ENCODE measurements at regions not wholly inside any gene's neighbourhood (a gene's known extent, or its start where the extent isn't known, plus 50 kb on each side); places are given as distances from the start of the nearest gene placed in this dataset.

- Mint-ChIP-seq H3K36me3 (no peaks in the 10 kb centered on the region), H3K4me3 (no peak overlapping the region), H3K4me1 (no peaks in the 10 kb centered on the region), H3K27ac (no peak overlapping the region), H3K27me3 (no peaks in the 10 kb centered on the region), H3K9me3 (peaks cover 0 to 3% of the 10 kb centered on the region in 2 donors)
- ATAC-seq (replicated peaks) (no peak), DNase-seq (no peak)
Measured at GRCh38 chr11:91798240-91798639, 426.4 kb upstream of the FAT3 start.

- H3K27ac Mint-ChIP-seq = no peak overlapping the region
- no peak for DNase-seq
- no peaks in the 10 kb centered on the region for H3K4me1 Mint-ChIP-seq
- no peak overlapping the region for H3K4me3 Mint-ChIP-seq
- ATAC-seq (replicated peaks) = no peak
- no peaks in the 10 kb centered on the region for H3K27me3 Mint-ChIP-seq
- H3K36me3 Mint-ChIP-seq = no peaks in the 10 kb centered on the region
- peaks cover 0 to 3% of the 10 kb centered on the region in 2 donors for H3K9me3 Mint-ChIP-seq
Measured at GRCh38 chr11:91796999-91797398, 427.6 kb upstream of the FAT3 start.

GRCh38 chr11:91795139-91795887 lies 429.3 kb upstream of the FAT3 start:
- H3K27me3 Mint-ChIP-seq = no peaks in the 10 kb centered on the region
- no peaks in the 10 kb centered on the region for H3K36me3 Mint-ChIP-seq
- H3K27ac Mint-ChIP-seq = no peak overlapping the region
- H3K4me1 Mint-ChIP-seq = no peaks in the 10 kb centered on the region
- ATAC-seq (replicated peaks) (no peak), DNase-seq (no peak)
- no peak overlapping the region for H3K4me3 Mint-ChIP-seq
- H3K9me3 Mint-ChIP-seq = peaks cover 0 to 3% of the 10 kb centered on the region in 2 donors

- ATAC-seq (replicated peaks) (no peak), DNase-seq (no peak)
- no peak overlapping the region for H3K4me3 Mint-ChIP-seq
- H3K9me3 Mint-ChIP-seq = no peaks in the 10 kb centered on the region
- H3K4me1 Mint-ChIP-seq = no peaks in the 10 kb centered on the region
- H3K36me3 Mint-ChIP-seq = no peaks in the 10 kb centered on the region
- no peaks in the 10 kb centered on the region for H3K27me3 Mint-ChIP-seq
- H3K27ac Mint-ChIP-seq = no peak overlapping the region
Measured at GRCh38 chr11:91794146-91794545, 430.5 kb upstream of the FAT3 start.

GRCh38 chr11:91792779-91793262 lies 431.8 kb upstream of the FAT3 start:
- H3K36me3 Mint-ChIP-seq = no peaks in the 10 kb centered on the region
- no peak for ATAC-seq (replicated peaks)
- H3K4me1 Mint-ChIP-seq = no peaks in the 10 kb centered on the region
- DNase-seq = no peak
- no peaks in the 10 kb centered on the region for H3K9me3 Mint-ChIP-seq
- no peak overlapping the region for H3K27ac Mint-ChIP-seq
- no peak overlapping the region for H3K4me3 Mint-ChIP-seq
- no peaks in the 10 kb centered on the region for H3K27me3 Mint-ChIP-seq

GRCh38 chr11:91791171-91791468 lies 433.5 kb upstream of the FAT3 start:
- Mint-ChIP-seq H3K9me3 (no peaks in the 10 kb centered on the region), H3K4me1 (no peaks in the 10 kb centered on the region), H3K27me3 (no peaks in the 10 kb centered on the region), H3K4me3 (no peak overlapping the region), H3K27ac (no peak overlapping the region), H3K36me3 (no peaks in the 10 kb centered on the region)
- ATAC-seq (replicated peaks) (no peak), DNase-seq (no peak)

GRCh38 chr11:91790346-91791170 lies 434.1 kb upstream of the FAT3 start:
- ATAC-seq (replicated peaks) = no peak
- H3K4me3 Mint-ChIP-seq = no peak overlapping the region
- H3K27me3 Mint-ChIP-seq = no peaks in the 10 kb centered on the region
- H3K9me3 Mint-ChIP-seq = no peaks in the 10 kb centered on the region
- no peaks in the 10 kb centered on the region for H3K36me3 Mint-ChIP-seq
- DNase-seq = no peak
- no peaks in the 10 kb centered on the region for H3K4me1 Mint-ChIP-seq
- no peak overlapping the region for H3K27ac Mint-ChIP-seq

- Mint-ChIP-seq H3K27ac (no peak overlapping the region), H3K27me3 (no peaks in the 10 kb centered on the region), H3K9me3 (peaks cover 2 to 4% of the 10 kb centered on the region in 2 donors), H3K4me1 (no peaks in the 10 kb centered on the region), H3K36me3 (no peaks in the 10 kb centered on the region), H3K4me3 (no peak overlapping the region)
- DNase-seq (no peak), ATAC-seq (replicated peaks) (no peak)
Measured at GRCh38 chr11:91788764-91789163, 435.9 kb upstream of the FAT3 start.

GRCh38 chr11:91786097-91786496 lies 438.5 kb upstream of the FAT3 start:
- H3K27me3 Mint-ChIP-seq = no peaks in the 10 kb centered on the region
- H3K27ac Mint-ChIP-seq = no peak overlapping the region
- H3K9me3 Mint-ChIP-seq = peaks cover 8 to 9% of the 10 kb centered on the region in 2 donors
- H3K36me3 Mint-ChIP-seq = no peaks in the 10 kb centered on the region
- no peaks in the 10 kb centered on the region for H3K4me1 Mint-ChIP-seq
- ATAC-seq (replicated peaks) (no peak), DNase-seq (no peak)
- no peak overlapping the region for H3K4me3 Mint-ChIP-seq

- Mint-ChIP-seq H3K36me3 (no peaks in the 10 kb centered on the region), H3K9me3 (peaks cover 8 to 9% of the 10 kb centered on the region in 2 donors), H3K4me3 (no peak overlapping the region), H3K27ac (no peak overlapping the region), H3K27me3 (no peaks in the 10 kb centered on the region), H3K4me1 (no peaks in the 10 kb centered on the region)
- ATAC-seq (replicated peaks) = no peak
- DNase-seq = no peak
Measured at GRCh38 chr11:91783173-91783572, 441.4 kb upstream of the FAT3 start.

- Mint-ChIP-seq H3K36me3 (no peaks in the 10 kb centered on the region), H3K27me3 (no peaks in the 10 kb centered on the region), H3K4me1 (no peaks in the 10 kb centered on the region)
Measured at GRCh38 chr11:91778758-91779157, 445.9 kb upstream of the FAT3 start.

GRCh38 chr11:91776655-91777054 lies 448.0 kb upstream of the FAT3 start:
- DNase-seq (no peak), ATAC-seq (replicated peaks) (no peak)
- Mint-ChIP-seq H3K4me3 (no peak overlapping the region), H3K27me3 (no peaks in the 10 kb centered on the region), H3K9me3 (peaks cover 0 to 1% of the 10 kb centered on the region in 2 donors), H3K27ac (no peak overlapping the region), H3K4me1 (no peaks in the 10 kb centered on the region), H3K36me3 (no peaks in the 10 kb centered on the region)

More at GRCh38 chr11:91778758-91779157, 445.9 kb upstream of the FAT3 start:
- ATAC-seq (replicated peaks) = no peak
- DNase-seq = no peak
- Mint-ChIP-seq H3K27ac (no peak overlapping the region), H3K9me3 (peaks cover 5 to 8% of the 10 kb centered on the region in 2 donors), H3K4me3 (no peak overlapping the region)

- DNase-seq = no peak
- Mint-ChIP-seq H3K27me3 (no peaks in the 10 kb centered on the region), H3K36me3 (no peaks in the 10 kb centered on the region), H3K4me1 (no peaks in the 10 kb centered on the region), H3K27ac (no peak overlapping the region), H3K4me3 (no peak overlapping the region), H3K9me3 (peaks cover 0 to 1% of the 10 kb centered on the region in 2 donors)
- ATAC-seq (replicated peaks) = no peak
Measured at GRCh38 chr11:91773090-91773489, 451.5 kb upstream of the FAT3 start.

- no peak for DNase-seq
- Mint-ChIP-seq H3K27me3 (no peaks in the 10 kb centered on the region), H3K9me3 (no peaks in the 10 kb centered on the region), H3K27ac (no peak overlapping the region), H3K4me1 (no peaks in the 10 kb centered on the region), H3K4me3 (no peak overlapping the region), H3K36me3 (no peaks in the 10 kb centered on the region)
- no peak for ATAC-seq (replicated peaks)
Measured at GRCh38 chr11:91771961-91772360, 452.7 kb upstream of the FAT3 start.

- no peaks in the 10 kb centered on the region for H3K36me3 Mint-ChIP-seq
- no peak overlapping the region for H3K27ac Mint-ChIP-seq
- ATAC-seq (replicated peaks) (no peak), DNase-seq (no peak)
- no peak overlapping the region for H3K4me3 Mint-ChIP-seq
- no peaks in the 10 kb centered on the region for H3K4me1 Mint-ChIP-seq
- peaks cover 0 to 3% of the 10 kb centered on the region in 2 donors for H3K9me3 Mint-ChIP-seq
- no peaks in the 10 kb centered on the region for H3K27me3 Mint-ChIP-seq
Measured at GRCh38 chr11:91768783-91769182, 455.8 kb upstream of the FAT3 start.

All from stimulated activated naive B cell treated with anti-CD40 and anti-IgM and Interleukin-4, amounts not matched to agents 10 μg/mL and 1 μg/mL and 100 μg/mL, for 72 hours (primary cell).